Adipocyte (in vitro differentiated cells): ENCODE measurements at regions not wholly inside any gene's neighbourhood (a gene's known extent, or its start where the extent isn't known, plus 50 kb on each side); places are given as distances from the start of the nearest gene placed in this dataset.

Experiments
- DNase-seq: peaks from one replicate; pipeline ENCODE4 v3.0.0-alpha.2; 2015; ENCODE audit warnings: low read depth
- H3K27me3 ChIP-seq: replicated peaks from 2 replicates; pipeline ENCODE4 v1.7.0; 2013; ENCODE audit warnings: mild to moderate bottlenecking, low read length, moderate library complexity; ENCODE audit not compliant: control insufficient read depth, insufficient read depth
- H3K36me3 ChIP-seq: 2 replicates; pipeline ENCODE4 v1.7.0; 2013; ENCODE audit warnings: low read length, mild to moderate bottlenecking, moderate library complexity; ENCODE audit not compliant: control insufficient read depth, insufficient read depth, severe bottlenecking
- H3K4me1 ChIP-seq: 2 replicates; pipeline ENCODE4 v1.7.0; 2013; ENCODE audit warnings: mild to moderate bottlenecking, low read length, moderate library complexity; ENCODE audit not compliant: control insufficient read depth, insufficient read depth
- H3K4me3 ChIP-seq: 2 replicates; pipeline ENCODE4 v1.7.0; 2013; ENCODE audit warnings: mild to moderate bottlenecking, low read length, moderate library complexity
- H3K9ac ChIP-seq: 2 replicates; pipeline ENCODE4 v1.7.0; 2013; ENCODE audit warnings: mild to moderate bottlenecking, low read length, moderate library complexity
- H3K9me3 ChIP-seq: 2 replicates; pipeline ENCODE4 v1.7.0; 2013; ENCODE audit warnings: mild to moderate bottlenecking, low read length, moderate library complexity; ENCODE audit not compliant: control insufficient read depth

DNA sequence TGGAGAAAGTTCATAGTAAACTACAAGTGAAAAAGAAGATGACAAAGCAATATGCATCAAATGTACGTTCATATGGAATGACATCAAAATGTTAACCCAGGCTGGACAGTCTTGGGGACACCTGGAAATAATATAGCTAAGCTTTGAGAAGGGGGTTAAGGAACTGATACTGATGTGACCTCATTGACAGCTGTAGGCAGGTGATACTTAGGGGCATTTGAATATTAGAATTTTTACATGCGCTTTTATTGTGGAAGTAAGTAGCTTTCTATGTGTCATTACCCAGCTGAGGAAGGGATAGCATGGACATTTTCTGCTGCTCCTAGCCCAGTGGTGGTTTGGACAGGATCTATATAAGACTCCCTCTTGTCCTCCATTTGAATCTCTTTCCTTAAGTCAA lies 299.7 kb downstream of the CWC27 start:
- Histone ChIP-seq H3K36me3 (no peaks in the 10 kb centered on the region), H3K9me3 (no peaks in the 10 kb centered on the region)

GRCh38 chr5:65070026-65070425 lies 301.3 kb downstream of the CWC27 start:
- H3K4me1 ChIP-seq = peaks cover 20% of the 10 kb centered on the region
- no peak overlapping the region for H3K9ac ChIP-seq
- DNase-seq = no peak
- no peak overlapping the region for H3K4me3 ChIP-seq
- H3K9me3 ChIP-seq = no peaks in the 10 kb centered on the region
- H3K36me3 ChIP-seq = no peaks in the 10 kb centered on the region
- H3K27me3 ChIP-seq = no peaks in the 10 kb centered on the region

More for the DNA sequence above, 299.7 kb downstream of the CWC27 start:
- no peak for DNase-seq
- Histone ChIP-seq H3K27me3 (no peaks in the 10 kb centered on the region), H3K9ac (no peak overlapping the region), H3K4me1 (peaks cover 24% of the 10 kb centered on the region), H3K4me3 (no peak overlapping the region)

GRCh38 chr5:65072850-65073249 lies 304.1 kb downstream of the CWC27 start:
- no peak for DNase-seq
- Histone ChIP-seq H3K36me3 (no peaks in the 10 kb centered on the region), H3K9me3 (no peaks in the 10 kb centered on the region), H3K4me1 (peaks cover 11% of the 10 kb centered on the region), H3K9ac (no peak overlapping the region), H3K27me3 (no peaks in the 10 kb centered on the region), H3K4me3 (no peak overlapping the region)

DNA sequence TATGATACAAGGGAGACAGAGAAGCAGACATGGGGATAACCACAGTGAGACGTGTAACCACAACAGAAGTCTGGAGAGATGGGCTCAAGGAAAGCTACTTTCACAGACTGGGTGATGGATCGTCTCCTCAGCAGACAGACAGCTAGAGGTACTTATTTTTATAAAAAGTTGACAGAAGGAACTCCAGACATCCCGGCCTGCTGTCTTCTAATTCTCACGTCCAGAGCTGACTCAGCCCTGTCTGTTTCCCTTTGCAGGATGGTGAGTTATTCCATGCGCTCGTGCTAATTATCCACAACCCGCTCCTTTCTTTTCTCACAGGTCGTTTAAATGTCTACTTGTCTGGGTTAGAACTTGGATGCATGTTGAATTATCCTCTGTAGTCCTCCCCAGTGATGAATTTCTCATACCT lies 304.5 kb downstream of the CWC27 start:
- DNase-seq = no peak
- H3K9ac ChIP-seq = no peak overlapping the region
- H3K36me3 ChIP-seq = no peaks in the 10 kb centered on the region
- H3K4me1 ChIP-seq = peaks cover 11% of the 10 kb centered on the region
- no peak overlapping the region for H3K4me3 ChIP-seq
- no peaks in the 10 kb centered on the region for H3K27me3 ChIP-seq
- H3K9me3 ChIP-seq = no peaks in the 10 kb centered on the region

- Histone ChIP-seq H3K27me3 (no peaks in the 10 kb centered on the region), H3K4me1 (peaks cover 11% of the 10 kb centered on the region), H3K9me3 (no peaks in the 10 kb centered on the region), H3K36me3 (no peaks in the 10 kb centered on the region), H3K4me3 (peak overlapping the region; percentile 39), H3K9ac (peak overlapping the region; percentile 28)
- DNase-seq = no peak
Measured at GRCh38 chr5:65075623-65076250, 307.0 kb downstream of the CWC27 start.

GRCh38 chr5:65076251-65076869 lies 307.6 kb downstream of the CWC27 start:
- Histone ChIP-seq H3K9ac (peak overlapping the region; percentile 28), H3K4me1 (peaks cover 11% of the 10 kb centered on the region), H3K9me3 (no peaks in the 10 kb centered on the region), H3K4me3 (peak overlapping the region; percentile 39), H3K36me3 (no peaks in the 10 kb centered on the region), H3K27me3 (no peaks in the 10 kb centered on the region)
- peak; percentile 86 for DNase-seq

GRCh38 chr5:65077653-65078052 lies 308.9 kb downstream of the CWC27 start:
- Histone ChIP-seq H3K9ac (no peak overlapping the region), H3K4me3 (no peak overlapping the region), H3K36me3 (no peaks in the 10 kb centered on the region), H3K9me3 (no peaks in the 10 kb centered on the region), H3K27me3 (no peaks in the 10 kb centered on the region), H3K4me1 (peaks cover 11% of the 10 kb centered on the region)
- DNase-seq = no peak

GRCh38 chr5:65078331-65078730 lies 309.6 kb downstream of the CWC27 start:
- H3K4me3 ChIP-seq = no peak overlapping the region
- H3K36me3 ChIP-seq = no peaks in the 10 kb centered on the region
- H3K27me3 ChIP-seq = no peaks in the 10 kb centered on the region
- peaks cover 11% of the 10 kb centered on the region for H3K4me1 ChIP-seq
- H3K9me3 ChIP-seq = no peaks in the 10 kb centered on the region
- no peak for DNase-seq
- no peak overlapping the region for H3K9ac ChIP-seq

GRCh38 chr5:65081071-65081470 lies 312.3 kb downstream of the CWC27 start:
- H3K36me3 ChIP-seq = no peaks in the 10 kb centered on the region
- DNase-seq = no peak

DNA sequence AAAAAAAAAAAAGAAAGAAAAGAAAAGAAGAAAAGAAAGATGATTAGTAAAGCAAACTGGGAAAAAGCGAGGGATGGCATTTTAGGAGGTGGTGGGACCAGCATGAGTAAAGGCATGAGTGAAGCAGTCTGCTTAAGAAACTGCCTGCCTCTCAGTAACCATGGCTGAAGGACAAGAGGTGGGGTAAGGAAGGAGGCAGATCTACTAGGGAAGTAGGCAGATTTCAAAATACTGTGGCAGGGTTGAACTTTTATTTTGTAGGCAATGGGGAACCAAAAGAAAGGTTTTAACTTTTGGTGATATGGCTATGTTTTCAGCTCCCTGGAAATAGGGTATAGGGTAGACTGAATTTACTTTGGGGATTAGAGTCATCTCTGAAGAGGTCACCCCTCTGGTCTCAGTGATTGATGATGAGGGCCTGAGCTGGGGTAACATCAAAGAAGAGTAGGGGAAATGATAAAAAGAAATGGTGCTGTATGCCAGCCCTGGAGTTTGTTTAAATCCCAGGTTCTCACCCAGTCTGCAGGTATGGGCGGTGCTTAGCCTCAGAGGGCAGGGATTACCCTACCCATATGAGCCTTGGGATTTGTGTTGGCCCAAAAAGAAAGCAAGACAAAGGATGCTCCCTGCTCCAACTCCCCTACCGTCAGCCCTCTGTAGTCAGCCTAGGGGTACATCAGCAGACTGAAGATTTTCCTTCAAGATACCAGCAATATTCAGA lies 316.2 kb downstream of the CWC27 start:
- H3K27me3 ChIP-seq = no peaks in the 10 kb centered on the region
- H3K36me3 ChIP-seq = no peaks in the 10 kb centered on the region
- no peak for DNase-seq
- peaks cover 4% of the 10 kb centered on the region for H3K4me1 ChIP-seq
- no peak overlapping the region for H3K4me3 ChIP-seq
- no peak overlapping the region for H3K9ac ChIP-seq
- no peaks in the 10 kb centered on the region for H3K9me3 ChIP-seq

More at GRCh38 chr5:65081071-65081470, 312.3 kb downstream of the CWC27 start:
- no peaks in the 10 kb centered on the region for H3K27me3 ChIP-seq
- H3K9me3 ChIP-seq = no peaks in the 10 kb centered on the region
- no peak overlapping the region for H3K4me3 ChIP-seq
- peaks cover 10% of the 10 kb centered on the region for H3K4me1 ChIP-seq
- no peak overlapping the region for H3K9ac ChIP-seq

DNA sequence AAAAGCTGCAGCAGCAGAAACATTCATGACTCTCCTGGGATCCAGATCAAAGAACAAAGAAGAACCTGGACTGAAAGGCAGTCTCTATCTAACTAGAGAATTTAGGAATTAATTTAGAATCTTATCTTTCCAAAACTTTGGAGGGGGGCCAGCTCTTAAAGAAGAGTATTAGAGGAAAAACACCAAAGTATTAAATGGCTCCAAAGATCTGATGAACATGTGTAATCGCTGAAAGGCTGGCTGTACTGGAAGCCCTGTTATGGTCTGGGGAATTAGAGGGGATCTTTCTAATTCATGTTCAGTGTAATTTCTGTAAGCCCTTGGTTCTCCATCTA lies 316.8 kb downstream of the CWC27 start:
- no peak for DNase-seq
- H3K4me3 ChIP-seq = no peak overlapping the region
- no peak overlapping the region for H3K9ac ChIP-seq
- H3K36me3 ChIP-seq = no peaks in the 10 kb centered on the region
- H3K27me3 ChIP-seq = no peaks in the 10 kb centered on the region
- peaks cover 4% of the 10 kb centered on the region for H3K4me1 ChIP-seq
- H3K9me3 ChIP-seq = no peaks in the 10 kb centered on the region
